ENCODE measurements at regions not wholly inside any gene's neighbourhood (a gene's known extent, or its start where the extent isn't known, plus 50 kb on each side); places are given as distances from the start of the nearest gene placed in this dataset.

GRCh38 chr14:38536376-38537038 lies 280.6 kb upstream of the CLEC14A start:
- no peaks in the 10 kb centered on the region for H3K36me3 ChIP-seq (ENCODE audit: control insufficient read depth, insufficient read depth, low read length)
- no peak for TF ChIP-seq CTCF (IDR thresholded peaks at IDR 0.05; ENCODE audit: insufficient read depth, low read length, poor library complexity, severe bottlenecking)
- DNase-seq (ENCODE audit: low read depth), result no peak
- H3K4me3 ChIP-seq (ENCODE audit: low read depth, low read length), result no peak overlapping the region
- no peaks in the 10 kb centered on the region for H3K27me3 ChIP-seq (ENCODE audit: control insufficient read depth, insufficient read depth, low read length)

- Histone ChIP-seq H3K4me3 (ENCODE audit: low read depth, low read length) (no peak overlapping the region), H3K36me3 (ENCODE audit: control insufficient read depth, insufficient read depth, low read length) (no peaks in the 10 kb centered on the region), H3K27me3 (ENCODE audit: control insufficient read depth, insufficient read depth, low read length) (no peaks in the 10 kb centered on the region)
- no peak for DNase-seq (ENCODE audit: low read depth)
- no peak for TF ChIP-seq CTCF (IDR thresholded peaks at IDR 0.05; ENCODE audit: insufficient read depth, low read length, poor library complexity, severe bottlenecking)
Observed at GRCh38 chr14:38528582-38528981, 272.7 kb upstream of the CLEC14A start.

- DNase-seq (ENCODE audit: low read depth), result no peak
- H3K36me3 ChIP-seq (ENCODE audit: control insufficient read depth, insufficient read depth, low read length), result no peaks in the 10 kb centered on the region
- no peaks in the 10 kb centered on the region for H3K27me3 ChIP-seq (ENCODE audit: control insufficient read depth, insufficient read depth, low read length)
- TF ChIP-seq CTCF (IDR thresholded peaks at IDR 0.05; ENCODE audit: insufficient read depth, low read length, poor library complexity, severe bottlenecking), result no peak
- no peak overlapping the region for H3K4me3 ChIP-seq (ENCODE audit: low read depth, low read length)
Observed at GRCh38 chr14:38527502-38527878, 271.6 kb upstream of the CLEC14A start.

- H3K4me3 ChIP-seq (ENCODE audit: low read depth, low read length), result no peak overlapping the region
- H3K36me3 ChIP-seq (ENCODE audit: control insufficient read depth, insufficient read depth, low read length), result no peaks in the 10 kb centered on the region
- H3K27me3 ChIP-seq (ENCODE audit: control insufficient read depth, insufficient read depth, low read length), result no peaks in the 10 kb centered on the region
- TF ChIP-seq CTCF (IDR thresholded peaks at IDR 0.05; ENCODE audit: insufficient read depth, low read length, poor library complexity, severe bottlenecking), result no peak
- DNase-seq (ENCODE audit: low read depth), result no peak
Observed at GRCh38 chr14:38526826-38527501, 271.1 kb upstream of the CLEC14A start.

GRCh38 chr14:38524636-38525509 lies 269.0 kb upstream of the CLEC14A start:
- DNase-seq (ENCODE audit: low read depth), result no peak
- Histone ChIP-seq H3K36me3 (ENCODE audit: control insufficient read depth, insufficient read depth, low read length) (no peaks in the 10 kb centered on the region), H3K4me3 (ENCODE audit: low read depth, low read length) (no peak overlapping the region), H3K27me3 (ENCODE audit: control insufficient read depth, insufficient read depth, low read length) (no peaks in the 10 kb centered on the region)
- TF ChIP-seq CTCF (IDR thresholded peaks at IDR 0.05; ENCODE audit: insufficient read depth, low read length, poor library complexity, severe bottlenecking), result no peak

Data from kidney epithelial cell (primary cell).